GM21529 (cell line): ENCODE measurements at regions not wholly inside any gene's neighbourhood (a gene's known extent, or its start where the extent isn't known, plus 50 kb on each side); places are given as distances from the start of the nearest gene placed in this dataset.
"Not testable (repeated sequence)": the region's sequence is repeated elsewhere in the genome, so short reads cannot be mapped to it uniquely, and the experiment has no call there.

Experiments used
- ATAC-seq: cut with Tn5 transposase; IDR thresholded peaks from one replicate; pipeline ENCODE4 v1.9.1; 2021; ENCODE audit not compliant: unreplicated experiment

GRCh38 chr13:24563087-24563486, 50.5 kb upstream of the PARP4 start:
- no peak for ATAC-seq

GRCh38 chr13:24563971-24564370, 51.4 kb upstream of the PARP4 start:
- ATAC-seq, result not testable (repeated sequence)

GRCh38 chr13:24564881-24565280, 52.3 kb upstream of the PARP4 start:
- peak; percentile 64 for ATAC-seq

- ATAC-seq, result not testable (repeated sequence)
Observed at GRCh38 chr13:24567593-24567992, 55.0 kb upstream of the PARP4 start.

GRCh38 chr13:24574847-24575246, 62.3 kb upstream of the PARP4 start:
- ATAC-seq, result no peak

- not testable (repeated sequence) for ATAC-seq
Observed at GRCh38 chr13:24580315-24580714, 67.7 kb upstream of the PARP4 start.

- ATAC-seq, result not testable (repeated sequence)
Observed at GRCh38 chr13:24581578-24581977, 69.0 kb upstream of the PARP4 start.

GRCh38 chr13:24591697-24592096, 79.1 kb upstream of the PARP4 start:
- not testable (repeated sequence) for ATAC-seq

GRCh38 chr13:24597906-24598670, 82.1 kb upstream of the ATP12A start:
- not testable (repeated sequence) for ATAC-seq

GRCh38 chr13:24599019-24599791, 81.0 kb upstream of the ATP12A start:
- ATAC-seq, result not testable (repeated sequence)

- ATAC-seq, result no peak
Observed at GRCh38 chr13:24605923-24606372, 74.3 kb upstream of the ATP12A start.

GRCh38 chr13:24606486-24607170, 73.6 kb upstream of the ATP12A start:
- no peak for ATAC-seq

GRCh38 chr13:24610956-24611355, 69.3 kb upstream of the ATP12A start:
- ATAC-seq, result no peak

GRCh38 chr13:24612726-24613125, 67.5 kb upstream of the ATP12A start:
- no peak for ATAC-seq

- no peak for ATAC-seq
Observed at GRCh38 chr13:24613128-24613527, 67.1 kb upstream of the ATP12A start.

- ATAC-seq, result no peak
Observed at GRCh38 chr13:24613755-24614154, 66.5 kb upstream of the ATP12A start.

GRCh38 chr13:24614306-24615080, 65.7 kb upstream of the ATP12A start:
- no peak for ATAC-seq

- ATAC-seq, result no peak
Observed at GRCh38 chr13:24615114-24615513, 65.1 kb upstream of the ATP12A start.

GRCh38 chr13:24615911-24616472, 64.2 kb upstream of the ATP12A start:
- no peak for ATAC-seq

- no peak for ATAC-seq
Observed at GRCh38 chr13:24616514-24616913, 63.7 kb upstream of the ATP12A start.
